WTC11 (cell line): ENCODE measurements at regions not wholly inside any gene's neighbourhood (a gene's known extent, or its start where the extent isn't known, plus 50 kb on each side); places are given as distances from the start of the nearest gene placed in this dataset.

Source experiments
- ATAC-seq: fragments of 200-7000 bp; cut with Tn5 transposase; 2 replicates; pipeline ENCODE4 v1.10.0; 2021; ENCODE audit warnings: mild to moderate bottlenecking, moderate library complexity
- CTCF ChIA-PET: fragments of 300-600 bp; sonication (Branson Sonifier 250); formaldehyde crosslinking; loops from one replicate; lab custom pipeline; 2021; ENCODE audit warnings: antibody characterized with exemption; lab: Charles Lee
- POLR2A ChIA-PET: fragments of 350-600 bp; sonication (Branson Sonifier 250); formaldehyde crosslinking; loops from one replicate; lab custom pipeline; 2021; ENCODE audit warnings: antibody characterized with exemption; lab: Charles Lee
- DNase-seq: peaks from one replicate; pipeline ENCODE4 v3.0.0; 2021; ENCODE audit warnings: low spot score
- H3K27ac Mint-ChIP-seq: 2 replicates; pipeline ENCODE4 v1.8.0; 2021; ENCODE audit warnings: mixed read lengths
- H3K27me3 Mint-ChIP-seq: 2 replicates; pipeline ENCODE4 v1.8.0; 2021; ENCODE audit warnings: low read depth, mild to moderate bottlenecking, moderate library complexity, mixed read lengths
- H3K36me3 Mint-ChIP-seq: 2 replicates; pipeline ENCODE4 v1.8.0; 2021; ENCODE audit warnings: mixed read lengths
- H3K4me1 Mint-ChIP-seq: 2 replicates; pipeline ENCODE4 v1.8.0; 2022; ENCODE audit warnings: mixed read lengths
- H3K4me3 Mint-ChIP-seq: 2 replicates; pipeline ENCODE4 v1.8.0; 2021; ENCODE audit warnings: mild to moderate bottlenecking, moderate library complexity, mixed read lengths
- H3K9me3 Mint-ChIP-seq: 2 replicates; pipeline ENCODE4 v1.8.0; 2021; ENCODE audit warnings: mixed read lengths
- ATF1 ChIP-seq: sonication (generic); formaldehyde crosslinking; IDR thresholded peaks from 2 replicates; pipeline ENCODE4 v1.8.1; 2023; ENCODE audit warnings: mild to moderate bottlenecking, moderate library complexity, missing genetic modification reagents
- ATF2 ChIP-seq: sonication (generic); formaldehyde crosslinking; IDR thresholded peaks from 2 replicates; pipeline ENCODE4 v1.8.1; 2022; ENCODE audit warnings: low read depth, missing genetic modification reagents, borderline replicate concordance
- ATF6 ChIP-seq: sonication (generic); formaldehyde crosslinking; IDR thresholded peaks from 2 replicates; pipeline ENCODE4 v1.8.1; 2023; ENCODE audit warnings: mild to moderate bottlenecking, missing genetic modification reagents
- CDX4 ChIP-seq: fragments of 250-450 bp; sonication (Bioruptor Pico); IDR thresholded peaks from 2 replicates; pipeline ENCODE4 v1.9.0; 2021; ENCODE audit warnings: moderate library complexity, mild to moderate bottlenecking, inconsistent platforms, borderline replicate concordance
- CREM ChIP-seq: sonication (generic); formaldehyde crosslinking; IDR thresholded peaks from 2 replicates; pipeline ENCODE4 v1.8.1; 2022; ENCODE audit warnings: mild to moderate bottlenecking, missing genetic modification reagents, moderate library complexity
- E2F4 ChIP-seq: sonication (generic); formaldehyde crosslinking; IDR thresholded peaks from 2 replicates; pipeline ENCODE4 v1.8.1; 2022; ENCODE audit warnings: low read depth, mild to moderate bottlenecking, moderate library complexity, missing genetic modification reagents, borderline replicate concordance
- FOXP1 ChIP-seq: sonication (generic); formaldehyde crosslinking; IDR thresholded peaks from 2 replicates; pipeline ENCODE4 v1.8.0; 2022; ENCODE audit warnings: missing genetic modification reagents, mild to moderate bottlenecking, moderate library complexity, borderline replicate concordance
- MLX ChIP-seq: sonication (generic); formaldehyde crosslinking; IDR thresholded peaks from 2 replicates; pipeline ENCODE4 v1.8.1; 2023; ENCODE audit warnings: mild to moderate bottlenecking, missing genetic modification reagents, moderate library complexity
- MYBL2 ChIP-seq: sonication (generic); formaldehyde crosslinking; IDR thresholded peaks from 2 replicates; pipeline ENCODE4 v1.8.1; 2023; ENCODE audit warnings: mild to moderate bottlenecking, moderate library complexity, missing genetic modification reagents
- NFATC4 ChIP-seq: fragments of 250-450 bp; sonication (Bioruptor Pico); IDR thresholded peaks from 2 replicates; pipeline ENCODE4 v1.9.0; 2021; ENCODE audit warnings: mild to moderate bottlenecking
- NR2C2 ChIP-seq: sonication (generic); formaldehyde crosslinking; IDR thresholded peaks from 2 replicates; pipeline ENCODE4 v1.8.0; 2022; ENCODE audit warnings: mild to moderate bottlenecking, missing genetic modification reagents
- OVOL2 ChIP-seq: fragments of 250-450 bp; sonication (Bioruptor Pico); IDR thresholded peaks from 2 replicates; pipeline ENCODE4 v1.9.0; 2021; ENCODE audit warnings: mild to moderate bottlenecking, borderline replicate concordance
- USF2 ChIP-seq: sonication (generic); formaldehyde crosslinking; IDR thresholded peaks from 2 replicates; pipeline ENCODE4 v1.8.1; 2023; ENCODE audit warnings: mild to moderate bottlenecking, missing genetic modification reagents, moderate library complexity
- ZBTB43 ChIP-seq: sonication (generic); formaldehyde crosslinking; IDR thresholded peaks from 2 replicates; pipeline ENCODE4 v1.8.1; 2023; ENCODE audit warnings: mild to moderate bottlenecking, missing genetic modification reagents
- ZNF121 ChIP-seq: sonication (generic); formaldehyde crosslinking; IDR thresholded peaks from 2 replicates; pipeline ENCODE4 v1.8.0; 2023; ENCODE audit warnings: missing genetic modification reagents
- ZNF423 ChIP-seq: fragments of 250-450 bp; sonication (Bioruptor Pico); IDR thresholded peaks from 2 replicates; pipeline ENCODE4 v2.1.2; 2022; ENCODE audit warnings: mild to moderate bottlenecking, moderate library complexity
- ZNF532 ChIP-seq: fragments of 250-450 bp; sonication (Bioruptor Pico); IDR thresholded peaks from 2 replicates; pipeline ENCODE4 v1.9.0; 2021; ENCODE audit warnings: mild to moderate bottlenecking, borderline replicate concordance

GRCh38 chr12:107364875-107365518 is 271.6 kb upstream of the CRY1 start:
- CTCF ChIA-PET = no interaction called here
- TF ChIP-seq E2F4 (no peak), NR2C2 (CRISPR knock-in tag) (no peak), ZBTB43 (CRISPR knock-in tag) (no peak), ZNF532 (no peak), ATF2 (CRISPR knock-in tag) (no peak), MYBL2 (CRISPR knock-in tag) (no peak), CREM (CRISPR knock-in tag) (no peak)
- Mint-ChIP-seq H3K27me3 (no peaks in the 10 kb centered on the region; the same call in 1 of the 2 replicates), H3K4me3 (no peak overlapping the region), H3K36me3 (no peaks in the 10 kb centered on the region), H3K9me3 (peaks cover 3% of the 10 kb centered on the region; the same call in 1 of the 2 replicates), H3K27ac (no peak overlapping the region), H3K4me1 (peaks cover 21% of the 10 kb centered on the region)
- ATAC-seq (no peak), DNase-seq (no peak)
- POLR2A ChIA-PET = no interaction called here

GRCh38 chr12:107365703-107366102 is 272.4 kb upstream of the CRY1 start:
- peaks cover 25% of the 10 kb centered on the region for H3K4me1 Mint-ChIP-seq
- ChIA-PET POLR2A (no interaction called here), CTCF (no interaction called here)
- H3K9me3 Mint-ChIP-seq = peaks cover 3% of the 10 kb centered on the region; the same call in 1 of the 2 replicates
- no peak for TF ChIP-seq MLX (CRISPR knock-in tag)
- TF ChIP-seq ZNF423 (CRISPR knock-in tag) = 0 out of 2 replicates have a peak, but pooled peaks have one; percentile 15
- no peak overlapping the region for H3K27ac Mint-ChIP-seq
- ATAC-seq (no peak), DNase-seq (no peak)
- no peak overlapping the region for H3K4me3 Mint-ChIP-seq
- no peaks in the 10 kb centered on the region; the same call in 1 of the 2 replicates for H3K27me3 Mint-ChIP-seq
- H3K36me3 Mint-ChIP-seq = no peaks in the 10 kb centered on the region

GRCh38 chr12:107366322-107366721 is 273.0 kb upstream of the CRY1 start:
- TF ChIP-seq ZNF121 (CRISPR knock-in tag) (no peak), CDX4 (CRISPR knock-in tag) (no peak), ATF1 (CRISPR knock-in tag) (no peak), NFATC4 (CRISPR knock-in tag) (no peak), FOXP1 (CRISPR knock-in tag) (no peak), OVOL2 (no peak), ZBTB43 (CRISPR knock-in tag) (no peak), ATF6 (CRISPR knock-in tag) (no peak), USF2 (no peak)
- CTCF ChIA-PET = no interaction called here
- POLR2A ChIA-PET = no interaction called here
- H3K9me3 Mint-ChIP-seq = peaks cover 3% of the 10 kb centered on the region; the same call in 1 of the 2 replicates
- DNase-seq = no peak
- H3K36me3 Mint-ChIP-seq = no peaks in the 10 kb centered on the region
- H3K4me1 Mint-ChIP-seq = peaks cover 28% of the 10 kb centered on the region
- no peak for ATAC-seq
- peaks cover 4% of the 10 kb centered on the region for H3K27me3 Mint-ChIP-seq
- H3K4me3 Mint-ChIP-seq = no peak overlapping the region
- H3K27ac Mint-ChIP-seq = no peak overlapping the region
